Choroid plexus epithelial cell (primary cell): ENCODE measurements at regions not wholly inside any gene's neighbourhood (a gene's known extent, or its start where the extent isn't known, plus 50 kb on each side); places are given as distances from the start of the nearest gene placed in this dataset.
"Not testable (repeated sequence)": the region's sequence is repeated elsewhere in the genome, so short reads cannot be mapped to it uniquely, and the experiment has no call there.

ENCODE experiments used
- DNase-seq: peaks from one replicate; pipeline ENCODE4 v3.0.0-alpha.2; 2010; ENCODE audit warnings: low read depth
- H3K4me3 ChIP-seq: 2 replicates; pipeline ENCODE4 v1.5.1; 2011; ENCODE audit warnings: low read depth, mild to moderate bottlenecking, control low read depth, low read length, moderate library complexity
- TF ChIP-seq, protein P1 (sequence below): conservative IDR thresholded peaks from 2 replicates; pipeline ENCODE4 v1.5.1; 2011; ENCODE audit warnings: low read depth, mild to moderate bottlenecking, control low read depth, inconsistent platforms, low read length, moderate library complexity

DNA sequence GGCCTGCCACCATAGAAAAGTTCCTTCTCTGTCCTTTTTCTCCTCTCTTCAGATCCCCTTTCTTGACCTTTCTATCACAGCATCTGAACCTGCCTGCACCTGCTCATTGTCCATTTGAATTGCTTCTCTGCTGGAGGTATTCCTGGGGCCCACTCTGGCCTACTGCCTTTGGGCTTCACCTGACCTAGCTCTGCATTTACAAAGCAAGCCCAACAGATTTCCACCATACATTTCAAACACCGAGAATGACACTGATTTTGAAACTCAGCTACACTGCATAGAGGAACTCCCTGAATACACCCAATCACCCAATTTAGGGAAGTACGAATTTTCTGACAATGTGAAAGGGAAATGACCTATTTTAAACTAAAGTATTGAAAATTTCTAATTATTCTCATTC lies 284.5 kb upstream of the USP25 start:
- TF ChIP-seq, protein P1, sequence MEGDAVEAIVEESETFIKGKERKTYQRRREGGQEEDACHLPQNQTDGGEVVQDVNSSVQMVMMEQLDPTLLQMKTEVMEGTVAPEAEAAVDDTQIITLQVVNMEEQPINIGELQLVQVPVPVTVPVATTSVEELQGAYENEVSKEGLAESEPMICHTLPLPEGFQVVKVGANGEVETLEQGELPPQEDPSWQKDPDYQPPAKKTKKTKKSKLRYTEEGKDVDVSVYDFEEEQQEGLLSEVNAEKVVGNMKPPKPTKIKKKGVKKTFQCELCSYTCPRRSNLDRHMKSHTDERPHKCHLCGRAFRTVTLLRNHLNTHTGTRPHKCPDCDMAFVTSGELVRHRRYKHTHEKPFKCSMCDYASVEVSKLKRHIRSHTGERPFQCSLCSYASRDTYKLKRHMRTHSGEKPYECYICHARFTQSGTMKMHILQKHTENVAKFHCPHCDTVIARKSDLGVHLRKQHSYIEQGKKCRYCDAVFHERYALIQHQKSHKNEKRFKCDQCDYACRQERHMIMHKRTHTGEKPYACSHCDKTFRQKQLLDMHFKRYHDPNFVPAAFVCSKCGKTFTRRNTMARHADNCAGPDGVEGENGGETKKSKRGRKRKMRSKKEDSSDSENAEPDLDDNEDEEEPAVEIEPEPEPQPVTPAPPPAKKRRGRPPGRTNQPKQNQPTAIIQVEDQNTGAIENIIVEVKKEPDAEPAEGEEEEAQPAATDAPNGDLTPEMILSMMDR = no peak
- DNase-seq = no peak
- H3K4me3 ChIP-seq = no peak overlapping the region

DNA sequence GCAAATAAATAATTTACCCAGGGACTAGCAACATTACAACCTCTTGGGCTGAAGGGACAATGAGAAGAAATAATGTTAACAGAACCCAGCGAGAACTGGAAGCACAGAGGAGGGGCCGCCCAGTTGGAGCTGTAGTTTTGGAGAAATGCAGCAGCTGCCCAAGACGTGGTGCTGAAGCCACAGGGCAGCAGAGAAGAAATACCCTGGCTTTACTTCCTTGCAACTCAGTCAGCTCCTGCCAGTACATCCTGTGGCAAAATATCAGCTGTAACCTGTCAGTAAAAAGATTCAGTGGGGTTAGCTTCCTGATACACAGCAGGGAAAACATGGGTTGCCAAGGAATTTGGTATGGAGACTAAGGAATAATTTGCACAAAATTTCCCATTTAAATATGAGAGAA lies 283.6 kb upstream of the USP25 start:
- no peak for DNase-seq
- no peak overlapping the region for H3K4me3 ChIP-seq
- TF ChIP-seq, protein P1 = no peak

DNA sequence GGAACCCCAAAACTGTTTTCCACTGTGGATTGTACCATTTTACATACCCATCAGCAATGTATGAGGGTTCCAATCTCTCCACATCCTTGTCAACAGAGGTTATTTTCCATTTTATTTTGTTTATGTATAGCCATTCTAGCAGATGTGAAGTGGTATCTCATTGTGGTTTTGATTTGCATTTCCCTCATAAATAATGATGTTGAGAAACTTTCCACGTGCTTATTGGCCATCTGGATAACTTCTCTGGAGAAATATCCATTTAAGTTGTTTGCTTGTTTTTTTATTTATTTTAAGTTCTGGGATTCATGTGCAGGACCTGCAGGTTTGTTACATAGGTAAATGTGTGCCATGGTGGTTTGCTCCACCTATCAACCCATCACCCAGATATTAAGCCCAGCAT lies 280.2 kb upstream of the USP25 start:
- TF ChIP-seq, protein P1 = no peak
- no peak overlapping the region for H3K4me3 ChIP-seq
- no peak for DNase-seq

DNA sequence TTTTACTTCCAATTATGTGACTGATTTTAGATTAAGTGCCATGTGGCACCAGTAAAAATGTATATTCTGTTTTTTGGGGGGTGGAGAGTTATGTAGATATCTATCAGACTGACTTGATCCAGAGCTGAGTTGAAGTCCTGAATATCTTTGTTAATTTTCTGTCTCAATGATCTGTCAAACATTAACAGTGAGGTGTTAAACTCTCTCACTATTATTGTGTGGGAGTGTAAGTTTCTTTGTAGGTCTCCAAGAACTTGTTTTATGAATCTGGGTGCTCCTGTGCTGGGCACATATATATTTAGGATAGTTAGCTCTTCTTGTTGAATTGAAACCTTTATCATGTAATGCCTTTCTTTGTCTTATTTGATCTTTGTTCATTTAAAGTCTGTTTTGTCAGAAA lies 276.5 kb upstream of the USP25 start:
- no peak overlapping the region for H3K4me3 ChIP-seq
- no peak for DNase-seq
- TF ChIP-seq, protein P1 = no peak

DNA sequence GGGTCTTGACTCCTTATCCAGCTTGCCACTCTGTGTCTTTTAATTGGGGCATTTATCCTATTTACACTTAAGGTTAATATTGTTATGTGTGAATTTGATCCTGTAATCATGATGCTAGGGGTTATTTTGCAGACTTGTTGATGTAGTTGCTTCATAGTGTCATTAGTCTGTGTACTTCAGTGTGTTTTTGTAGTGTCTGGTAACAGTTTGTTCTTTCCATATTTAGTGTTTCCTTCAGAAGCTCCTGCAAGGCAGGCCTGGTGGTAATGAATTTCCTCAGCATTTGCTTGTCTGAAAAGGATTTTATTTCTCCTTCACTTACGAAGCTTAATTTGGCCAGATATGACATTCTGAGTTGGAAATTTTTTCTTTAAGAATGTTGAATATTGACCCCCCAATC lies 276.0 kb upstream of the USP25 start:
- DNase-seq, H3K4me3 ChIP-seq: not testable (repeated sequence)

DNA sequence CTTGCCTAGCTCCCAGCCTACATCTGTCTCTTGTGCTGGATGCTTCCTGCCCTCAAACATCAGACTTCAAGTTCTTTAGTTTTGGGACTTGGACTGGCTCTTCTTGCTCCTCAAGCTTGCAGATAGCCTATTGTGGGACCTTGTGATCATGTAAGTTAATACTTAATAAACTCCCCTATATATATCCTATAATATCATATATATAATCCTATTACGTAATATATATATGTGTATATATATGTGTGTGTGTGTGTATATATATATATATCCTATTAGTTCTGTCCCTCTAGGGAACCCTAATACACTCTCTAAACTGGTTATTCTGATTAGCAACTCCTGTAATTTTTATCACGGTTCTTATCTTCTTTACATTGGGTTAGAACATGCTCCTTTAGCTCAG lies 274.9 kb upstream of the USP25 start:
- H3K4me3 ChIP-seq, DNase-seq: not testable (repeated sequence)

DNA sequence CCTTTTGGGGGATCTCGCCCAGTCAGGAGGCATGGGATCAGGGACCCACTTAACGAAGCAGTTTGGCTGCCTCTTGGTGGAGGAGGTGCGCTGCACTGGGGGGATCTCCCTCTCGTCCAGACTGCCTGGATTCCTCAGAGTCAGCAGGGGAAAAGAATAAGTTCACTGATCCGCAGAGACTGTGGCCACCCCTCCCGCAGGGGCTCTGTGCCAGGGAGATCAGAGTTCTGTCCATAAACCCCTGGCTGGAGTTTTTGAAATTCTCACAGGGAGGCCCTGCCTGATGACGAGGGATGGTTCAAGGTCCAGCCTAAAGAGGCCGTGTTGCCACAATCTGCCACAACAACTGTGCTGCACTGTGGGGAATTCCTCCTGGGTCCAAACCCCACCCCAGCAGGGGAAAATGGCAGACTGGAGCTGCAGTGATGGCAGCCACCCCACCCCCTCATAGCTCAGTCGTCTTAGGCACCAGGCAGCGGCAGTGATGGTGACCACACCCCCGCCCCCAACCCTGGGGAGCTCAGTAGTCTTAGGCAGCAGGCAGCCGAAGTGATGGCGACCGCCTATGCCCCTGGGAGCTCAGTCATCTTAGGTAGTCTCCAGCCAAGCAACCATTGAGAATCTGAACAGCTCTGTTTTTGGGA lies 273.8 kb upstream of the USP25 start:
- no peak overlapping the region for H3K4me3 ChIP-seq
- TF ChIP-seq, protein P1 = no peak
- no peak for DNase-seq

DNA sequence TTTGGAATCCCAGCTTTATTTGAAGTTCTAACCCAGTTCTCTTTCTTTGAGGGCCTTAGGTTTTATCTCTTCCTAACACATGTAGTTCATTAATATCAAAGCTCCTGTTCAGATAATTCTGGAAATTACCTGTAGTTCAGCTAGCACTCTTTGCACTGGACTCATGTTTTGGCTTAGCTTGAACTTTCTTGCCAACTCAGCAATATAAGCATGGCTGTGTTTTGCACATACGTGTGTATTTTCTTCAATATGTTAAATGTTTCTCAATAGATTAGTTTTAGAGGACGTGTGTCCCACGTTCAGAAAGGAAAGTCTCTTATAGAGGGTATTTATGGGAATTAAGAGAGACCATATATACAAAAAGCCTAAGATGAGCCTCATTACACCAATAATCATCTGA lies 271.8 kb upstream of the USP25 start:
- H3K4me3 ChIP-seq = no peak overlapping the region
- no peak for DNase-seq
- TF ChIP-seq, protein P1 = no peak
